GM21390 (cell line): ENCODE measurements at regions not wholly inside any gene's neighbourhood (a gene's known extent, or its start where the extent isn't known, plus 50 kb on each side); places are given as distances from the start of the nearest gene placed in this dataset.

Experiments used
- ATAC-seq: cut with Tn5 transposase; IDR thresholded peaks from one replicate; pipeline ENCODE4 v1.9.1; 2021; ENCODE audit not compliant: unreplicated experiment

DNA sequence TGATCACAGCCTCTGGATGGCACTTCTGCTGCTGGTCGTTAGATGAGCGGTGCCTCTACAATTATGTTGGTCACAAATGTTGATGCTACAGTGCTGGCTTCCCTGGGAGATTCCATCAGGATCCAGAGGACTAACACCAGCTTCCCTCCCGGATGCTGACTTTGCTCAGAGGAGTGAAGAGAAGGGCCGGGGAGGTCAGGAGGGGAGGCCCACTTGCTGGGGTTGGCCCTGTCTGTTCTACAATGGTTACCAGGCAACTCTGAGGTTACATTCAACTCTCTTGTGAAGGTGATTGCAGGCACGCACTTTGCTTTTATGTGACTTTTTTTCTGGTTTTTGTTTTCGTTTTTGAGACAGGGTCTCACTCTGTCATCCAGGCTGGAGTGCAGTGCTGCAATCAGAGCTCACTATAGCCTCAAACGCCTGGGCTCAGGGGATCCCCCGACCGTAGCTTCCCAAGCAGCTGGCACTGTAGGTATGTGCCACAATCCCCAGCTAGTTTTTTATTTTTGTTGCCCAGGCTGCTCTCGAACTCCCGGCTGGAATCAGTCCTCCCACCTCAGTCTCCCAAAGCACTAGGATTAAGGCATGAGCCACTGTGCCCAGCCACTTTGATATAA, 112.5 kb downstream of the ADSS2 start:
- ATAC-seq = no peak

DNA sequence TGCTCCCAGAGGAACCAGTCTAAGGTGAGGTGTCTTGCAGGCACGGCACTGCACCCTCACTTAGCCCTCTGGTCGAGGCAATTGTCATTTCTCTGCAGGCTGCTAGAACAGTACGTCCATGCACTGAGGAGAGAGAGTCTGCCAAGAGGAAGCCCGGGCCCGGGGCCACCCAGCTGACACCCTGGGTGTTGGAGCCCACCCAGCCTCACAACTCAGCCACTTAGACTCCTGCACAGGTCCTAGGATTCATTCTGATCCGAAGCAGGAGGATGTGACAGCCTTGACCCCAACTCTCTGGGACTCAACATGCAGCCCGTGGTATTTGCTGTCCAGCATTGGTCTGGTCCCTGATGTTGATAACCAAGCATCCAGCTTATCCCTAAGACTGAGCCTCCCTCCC, 111.9 kb downstream of the ADSS2 start:
- ATAC-seq = no peak

DNA sequence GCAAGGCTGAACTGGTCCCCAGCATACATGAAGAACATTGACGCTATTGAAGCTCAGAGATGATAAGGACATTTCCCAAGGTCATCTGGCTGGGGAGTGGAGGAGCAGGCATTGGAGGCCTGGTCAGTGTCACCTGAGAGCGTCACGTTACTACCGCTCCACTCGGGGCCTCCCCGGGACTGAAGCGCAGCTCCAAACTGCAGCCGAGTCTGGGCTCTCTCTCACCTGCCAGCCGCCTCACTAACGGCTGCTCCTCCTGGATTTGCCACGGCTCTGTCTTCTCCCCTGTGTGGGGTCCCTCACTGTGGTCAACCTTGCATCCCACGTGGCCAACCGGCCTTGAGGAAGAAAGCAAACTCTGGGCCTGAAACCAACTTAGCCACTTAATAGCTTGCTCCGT, 111.3 kb downstream of the ADSS2 start:
- no peak for ATAC-seq

DNA sequence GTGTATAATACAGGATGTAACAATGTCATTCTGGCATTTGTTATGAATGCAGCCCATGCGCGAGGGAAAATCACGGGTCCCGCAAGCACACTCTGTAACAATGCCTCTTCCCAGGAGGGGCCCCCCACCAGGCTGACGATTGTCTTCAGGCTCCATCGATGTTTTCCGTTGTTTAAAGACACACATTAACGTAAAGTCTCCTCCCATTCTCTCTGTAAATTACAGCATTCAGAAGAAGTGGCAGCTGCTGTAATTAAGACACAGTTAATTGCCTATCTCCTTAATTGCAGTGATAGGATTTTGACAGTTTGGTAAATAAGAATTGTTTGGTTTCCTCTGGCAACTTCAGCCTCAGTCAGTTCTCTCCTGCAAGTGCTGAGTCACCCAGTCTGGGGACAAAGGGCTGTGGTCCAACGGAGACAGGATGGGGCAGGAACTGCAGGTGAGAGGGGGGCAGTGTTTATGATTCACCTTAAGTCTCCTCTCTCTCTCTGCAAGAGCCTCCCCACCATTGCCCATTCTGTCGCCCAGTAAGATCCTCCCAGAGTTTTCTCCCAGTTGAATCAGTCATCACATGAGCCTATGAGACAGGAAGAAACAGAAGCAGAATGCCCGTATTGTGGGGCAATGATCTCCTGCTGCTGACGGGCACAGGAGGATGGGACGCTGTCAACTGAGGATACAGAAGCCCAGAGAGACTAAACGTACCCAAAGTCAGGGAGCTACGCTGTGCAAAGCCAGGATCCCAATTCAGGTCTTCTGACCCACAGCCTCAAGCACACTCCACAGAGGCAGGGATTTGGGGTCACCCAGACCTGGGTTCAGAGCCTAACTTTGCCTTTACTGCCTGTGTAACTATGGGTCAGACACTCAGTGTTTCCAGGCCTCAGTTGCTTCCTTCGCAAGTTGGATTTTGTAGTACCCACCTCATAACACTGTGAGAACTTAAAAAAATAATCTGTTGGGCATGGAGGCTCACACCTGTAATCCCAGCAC, 110.0 kb downstream of the ADSS2 start:
- no peak for ATAC-seq

DNA sequence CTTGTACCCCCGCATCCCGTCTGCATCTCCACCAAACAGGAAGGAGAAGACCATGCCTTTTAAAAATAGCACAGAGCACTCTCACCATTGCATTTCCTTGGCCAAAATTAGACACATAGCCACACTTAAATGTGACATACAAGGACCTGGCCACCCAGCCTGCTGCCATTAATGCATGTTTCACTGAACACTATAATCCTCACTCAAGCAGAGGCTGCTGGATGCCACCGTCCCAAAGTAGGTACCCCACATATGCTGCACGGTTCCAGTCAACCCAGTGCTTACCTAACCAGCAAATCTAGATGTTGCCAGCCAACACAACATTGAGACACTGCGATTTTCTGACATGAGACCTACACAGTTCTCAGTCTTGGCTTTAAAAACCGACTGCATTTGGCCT, 107.7 kb downstream of the ADSS2 start:
- ATAC-seq = no peak

DNA sequence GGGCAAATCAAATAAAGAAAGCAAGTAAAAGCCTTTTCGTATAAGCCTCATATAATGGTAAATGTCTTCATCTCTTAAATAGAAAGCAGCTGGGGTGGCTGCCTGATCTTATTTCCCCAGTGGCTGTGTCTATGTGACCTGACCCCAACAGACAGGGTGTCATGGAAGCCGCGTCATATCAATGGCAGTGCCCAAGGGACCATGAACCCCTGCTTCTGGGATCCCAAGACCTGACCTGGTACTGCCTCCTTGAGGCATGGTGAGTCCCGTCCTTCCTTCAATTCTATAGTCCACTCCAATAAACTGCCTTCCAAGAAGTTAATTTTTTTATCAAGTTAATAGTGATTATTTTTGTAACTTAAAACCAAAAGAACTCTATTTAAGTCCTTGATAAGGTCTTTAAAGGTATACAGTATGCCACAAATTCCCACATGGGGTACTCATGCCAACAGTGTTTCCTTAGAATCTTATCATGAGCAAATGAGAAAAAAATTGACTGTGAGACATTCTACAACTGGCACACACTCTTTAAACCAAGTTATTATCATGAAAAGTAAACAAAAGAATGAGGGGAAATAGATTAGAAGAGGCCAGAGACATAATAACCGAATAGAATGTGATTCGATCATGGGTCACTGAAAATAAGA, 104.6 kb downstream of the ADSS2 start:
- no peak for ATAC-seq

DNA sequence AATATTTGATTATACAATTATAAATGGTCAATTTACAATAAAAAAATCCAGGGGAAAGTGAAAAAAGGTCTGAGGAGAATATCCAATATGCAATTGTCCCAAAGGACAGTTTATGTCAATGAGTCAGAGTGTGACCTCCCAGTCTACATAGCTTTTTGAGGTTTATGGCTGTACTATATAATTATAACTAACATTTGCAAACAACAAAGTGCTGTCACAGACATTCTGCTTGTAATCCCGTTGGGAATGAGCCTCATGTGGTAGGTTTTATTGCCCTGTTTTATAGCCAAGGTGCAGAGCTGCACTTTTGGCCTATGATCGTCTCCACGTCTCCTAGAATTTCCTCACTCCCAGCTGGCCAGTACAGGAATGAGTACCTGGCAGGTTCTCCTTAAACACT, 103.8 kb downstream of the ADSS2 start:
- no peak for ATAC-seq

DNA sequence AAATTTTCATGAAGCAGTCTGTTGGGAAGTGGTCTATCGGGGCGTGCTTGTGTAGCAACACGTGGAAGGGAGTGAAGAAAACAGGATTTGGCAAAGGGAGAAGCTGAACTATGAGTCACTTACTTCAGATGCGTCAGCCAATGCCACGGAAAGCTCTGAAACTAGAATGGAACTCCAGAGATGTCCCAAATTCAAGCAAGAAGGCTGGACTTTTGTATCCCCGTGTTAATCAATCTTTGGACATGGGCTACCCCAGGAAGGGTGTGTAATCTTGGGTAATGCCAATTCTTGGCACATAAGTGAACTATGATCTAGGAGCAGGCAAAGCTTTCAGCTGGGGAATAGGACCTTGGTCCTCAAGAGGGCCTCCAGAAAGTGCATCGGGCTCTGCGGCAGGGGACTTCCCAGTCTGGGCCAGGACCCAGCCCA, 102.6 kb downstream of the ADSS2 start:
- ATAC-seq = no peak

DNA sequence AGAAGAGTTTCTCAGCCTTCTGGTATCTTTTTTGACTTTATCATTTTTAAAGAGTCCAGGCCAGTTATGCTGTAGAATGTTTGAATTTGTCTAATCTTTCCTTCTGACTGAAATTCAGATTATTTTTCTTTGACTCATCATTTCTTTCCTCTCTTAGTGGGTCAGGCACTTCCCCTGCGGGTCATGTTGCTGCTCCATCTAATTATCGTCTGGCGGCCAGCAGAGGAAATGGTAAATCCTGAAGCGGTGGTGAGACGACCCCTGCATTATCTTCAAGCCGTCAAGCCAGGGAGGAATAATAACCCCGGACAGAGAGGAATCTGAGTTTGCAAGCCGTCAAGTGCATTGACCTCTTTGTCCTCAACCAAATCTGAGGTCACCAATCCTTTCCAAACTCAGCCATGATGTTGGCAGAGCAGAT, 102.1 kb downstream of the ADSS2 start:
- ATAC-seq = no peak

DNA sequence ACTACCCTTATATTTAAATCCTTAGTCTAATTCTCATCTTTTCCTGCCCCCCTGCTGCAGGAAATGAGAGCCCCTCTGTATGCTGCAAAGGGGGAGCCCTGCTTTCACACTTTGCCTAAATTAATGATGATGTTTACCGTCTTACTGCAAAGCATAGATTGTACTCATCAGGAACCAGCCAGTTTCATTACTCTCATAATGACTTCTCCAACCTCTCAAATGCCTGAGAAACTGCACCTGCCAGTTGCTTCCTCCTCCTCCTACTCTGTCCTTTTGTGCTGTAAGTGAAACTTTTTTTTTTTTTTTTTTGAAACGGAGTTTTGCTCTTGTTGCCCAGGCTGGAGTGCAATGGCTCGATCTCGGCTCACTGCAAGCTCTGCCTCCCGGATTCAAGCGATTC, 101.7 kb downstream of the ADSS2 start:
- peak; percentile 71 for ATAC-seq

DNA sequence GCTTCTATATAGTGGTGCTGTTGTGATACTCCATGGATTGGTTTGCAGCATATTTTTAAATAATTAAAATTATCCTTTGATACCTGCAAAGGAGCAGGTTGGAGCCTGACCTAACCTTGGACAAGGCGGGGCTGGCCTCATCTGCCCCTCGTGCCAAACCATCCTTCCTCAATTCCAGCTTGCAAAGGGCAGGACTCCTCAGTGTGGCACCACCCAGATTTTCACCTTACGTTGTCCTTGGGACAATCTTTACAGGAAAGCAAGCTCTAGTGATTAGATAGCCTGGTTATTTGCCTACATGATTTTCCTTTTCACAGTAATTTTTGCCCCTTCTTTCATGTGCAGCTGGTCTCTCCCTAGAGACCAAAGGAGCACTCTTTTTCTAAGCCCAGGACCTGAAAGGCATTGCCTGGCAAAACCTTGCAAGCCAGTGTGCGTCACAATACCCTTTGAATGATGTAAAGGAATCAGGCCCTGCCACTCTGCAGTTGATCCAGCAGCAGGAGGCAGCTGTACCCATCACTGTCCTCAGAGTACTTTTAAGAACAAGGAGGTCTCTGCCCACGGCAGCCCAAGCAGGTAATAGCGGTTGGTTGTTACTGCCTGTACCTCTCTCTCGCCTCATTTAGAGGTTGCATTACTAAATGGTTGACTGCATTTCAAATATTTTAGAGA, 99.4 kb downstream of the ADSS2 start:
- ATAC-seq = no peak

DNA sequence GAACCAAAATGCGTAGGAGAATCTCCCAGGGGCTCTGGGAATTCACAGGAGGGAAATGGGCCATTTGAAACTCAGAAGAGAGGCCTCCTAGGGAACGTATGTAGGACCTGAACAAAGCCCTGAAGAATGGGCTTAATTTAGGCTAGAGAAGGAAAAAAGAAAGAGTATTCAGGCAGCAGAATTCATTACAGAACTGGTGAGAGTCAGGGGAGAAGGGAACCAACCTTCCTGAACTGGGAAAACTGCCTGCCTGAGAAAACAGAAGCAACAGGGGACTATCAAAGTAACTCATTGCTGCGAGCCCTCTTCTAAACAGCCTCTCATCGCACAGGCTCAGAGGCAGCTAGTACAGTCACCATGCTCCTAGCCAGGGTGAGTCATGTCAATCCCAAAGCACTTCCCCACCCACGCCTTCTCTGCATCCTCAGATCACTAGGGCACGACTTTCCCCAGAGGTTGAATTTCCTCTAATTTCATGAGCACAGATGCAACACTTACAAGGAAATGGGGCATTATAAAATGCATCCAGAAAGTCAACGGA, 98.1 kb downstream of the ADSS2 start:
- ATAC-seq = peak; percentile 60

DNA sequence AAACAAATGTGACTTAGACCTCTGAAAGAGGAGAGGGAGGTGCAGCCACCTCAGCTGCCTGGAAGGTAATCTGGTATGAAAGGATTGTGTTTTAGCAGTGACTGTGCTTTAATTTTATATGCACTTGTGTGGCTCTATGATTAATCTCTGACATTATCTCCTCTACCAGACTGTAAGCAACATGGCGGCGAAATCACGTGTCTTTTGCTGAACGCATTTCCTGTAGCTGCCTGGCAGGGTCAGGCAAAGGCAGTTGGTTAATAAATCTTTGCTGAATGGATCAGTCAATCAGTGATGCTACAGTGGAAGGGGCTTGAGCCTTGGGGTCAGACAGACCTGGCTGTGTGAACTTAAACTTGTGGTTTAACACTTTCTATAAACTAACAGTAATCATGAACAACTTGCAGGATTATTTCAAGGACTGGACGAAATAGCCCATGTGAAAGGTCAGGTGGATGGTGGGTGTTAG, 96.9 kb downstream of the ADSS2 start:
- no peak for ATAC-seq

DNA sequence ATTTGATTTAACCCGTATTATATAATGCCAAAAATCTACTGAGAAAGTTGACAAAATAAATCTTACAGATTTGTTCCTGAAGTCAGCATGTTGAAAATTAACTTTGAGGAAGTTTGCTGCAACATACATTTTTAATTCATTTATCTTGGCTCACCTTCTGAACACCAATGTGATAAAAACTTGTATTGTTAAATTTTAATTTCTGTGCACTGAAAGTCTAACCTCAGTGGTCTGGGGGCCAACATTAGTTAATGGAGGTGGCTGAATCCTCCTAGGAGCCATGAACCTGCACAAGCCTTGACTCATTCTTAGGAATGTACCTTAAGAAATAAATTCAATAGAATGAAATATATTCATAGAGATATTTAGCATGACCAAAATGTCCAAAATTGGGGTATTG, 95.3 kb downstream of the ADSS2 start:
- no peak for ATAC-seq
